ENCODE measurements at regions not wholly inside any gene's neighbourhood (a gene's known extent, or its start where the extent isn't known, plus 50 kb on each side); places are given as distances from the start of the nearest gene placed in this dataset.

DNA sequence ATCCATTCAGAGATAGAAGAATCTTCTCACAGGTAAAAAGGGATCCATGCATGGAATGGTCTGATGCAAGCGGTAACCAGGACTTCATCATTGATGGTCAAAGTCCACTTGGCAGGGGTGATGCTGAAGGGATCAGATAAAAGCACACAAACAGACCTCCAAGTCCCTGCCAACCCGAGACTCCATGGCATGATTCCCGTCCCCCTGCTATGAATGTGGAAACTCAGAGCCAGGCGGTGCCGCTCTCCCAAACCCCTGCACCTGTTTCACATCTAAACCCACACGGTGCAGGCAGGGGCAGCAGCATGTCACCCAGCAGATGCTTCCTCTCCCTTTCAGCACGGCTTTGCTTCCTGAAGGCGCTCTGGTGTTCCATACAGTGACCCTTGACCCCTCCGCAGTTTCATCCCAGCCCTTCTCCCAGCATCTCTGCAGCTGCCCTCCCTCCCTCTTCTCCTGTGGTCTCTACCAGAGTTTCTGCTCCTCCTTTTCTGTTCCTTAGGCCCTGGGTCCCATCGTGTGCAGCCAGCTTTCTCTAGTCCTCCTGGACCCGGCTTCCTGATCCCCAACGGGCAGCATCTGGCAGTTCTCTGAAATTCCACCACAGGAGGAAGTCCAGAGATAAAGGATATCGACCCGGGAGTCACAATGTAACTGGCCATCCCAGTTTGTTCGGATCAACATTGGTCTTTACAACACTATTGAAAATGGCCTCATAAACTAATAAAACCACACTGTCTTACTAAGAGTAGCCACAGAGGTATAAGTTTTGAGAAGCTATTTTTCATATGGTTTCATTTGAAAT is 235.0 kb downstream of the TTLL2 start:
- TF ChIP-seq, protein P1, sequence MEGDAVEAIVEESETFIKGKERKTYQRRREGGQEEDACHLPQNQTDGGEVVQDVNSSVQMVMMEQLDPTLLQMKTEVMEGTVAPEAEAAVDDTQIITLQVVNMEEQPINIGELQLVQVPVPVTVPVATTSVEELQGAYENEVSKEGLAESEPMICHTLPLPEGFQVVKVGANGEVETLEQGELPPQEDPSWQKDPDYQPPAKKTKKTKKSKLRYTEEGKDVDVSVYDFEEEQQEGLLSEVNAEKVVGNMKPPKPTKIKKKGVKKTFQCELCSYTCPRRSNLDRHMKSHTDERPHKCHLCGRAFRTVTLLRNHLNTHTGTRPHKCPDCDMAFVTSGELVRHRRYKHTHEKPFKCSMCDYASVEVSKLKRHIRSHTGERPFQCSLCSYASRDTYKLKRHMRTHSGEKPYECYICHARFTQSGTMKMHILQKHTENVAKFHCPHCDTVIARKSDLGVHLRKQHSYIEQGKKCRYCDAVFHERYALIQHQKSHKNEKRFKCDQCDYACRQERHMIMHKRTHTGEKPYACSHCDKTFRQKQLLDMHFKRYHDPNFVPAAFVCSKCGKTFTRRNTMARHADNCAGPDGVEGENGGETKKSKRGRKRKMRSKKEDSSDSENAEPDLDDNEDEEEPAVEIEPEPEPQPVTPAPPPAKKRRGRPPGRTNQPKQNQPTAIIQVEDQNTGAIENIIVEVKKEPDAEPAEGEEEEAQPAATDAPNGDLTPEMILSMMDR (conservative IDR thresholded peaks at IDR 0.05; ENCODE audit: low read depth, low read length), result no peak
- TF ChIP-seq EZH2phosphoT487 (IDR thresholded peaks at IDR 0.05; ENCODE audit: borderline replicate concordance, low read length) (no peak), EZH2 (IDR thresholded peaks at IDR 0.05; ENCODE audit: low read length, unreplicated experiment) (no peak)
